Liver (tissue), 8 donors: ENCODE measurements at regions not wholly inside any gene's neighbourhood (a gene's known extent, or its start where the extent isn't known, plus 50 kb on each side); places are given as distances from the start of the nearest gene placed in this dataset.

ENCODE experiments used
- DNase-seq: peaks from one replicate; pipeline ENCODE4 v3.0.0-alpha.2; 2017; ENCODE audit warnings: low spot score
- H3K27ac ChIP-seq, 2 donors: one replicate each; pipeline ENCODE4 v1.7.0; 2013; ENCODE audit warnings: inconsistent platforms in 2 of 2, low read length in 2 of 2, control low read depth in 1 of 2, low read depth in 1 of 2, mild to moderate bottlenecking in 1 of 2
- H3K27me3 ChIP-seq, 4 donors: one replicate each; pipeline versions ENCODE4 v1.6.1 to v1.7.0; 2013; ENCODE audit warnings: low read length in 3 of 4, inconsistent platforms in 1 of 4, mild to moderate bottlenecking in 1 of 4, moderate library complexity in 1 of 4; ENCODE audit not compliant: control insufficient read depth in 4 of 4, insufficient read depth in 4 of 4
- H3K36me3 ChIP-seq, 4 donors: one replicate each; pipeline versions ENCODE4 v1.6.1 to v1.7.0; 2013; ENCODE audit warnings: low read length in 3 of 4, mild to moderate bottlenecking in 3 of 4, low read depth in 1 of 4, moderate library complexity in 1 of 4; ENCODE audit not compliant: control insufficient read depth in 4 of 4, insufficient read depth in 3 of 4
- H3K4me1 ChIP-seq, 4 donors: one replicate each; pipeline versions ENCODE4 v1.6.1 to v1.7.0; 2013; ENCODE audit warnings: low read length in 3 of 4, mild to moderate bottlenecking in 3 of 4, moderate library complexity in 1 of 4; ENCODE audit not compliant: control insufficient read depth in 4 of 4, insufficient read depth in 4 of 4
- H3K4me3 ChIP-seq, 3 donors: one replicate each; pipeline versions ENCODE4 v1.6.1 to v1.7.0; 2013; ENCODE audit warnings: low read length in 3 of 3, control low read depth in 1 of 3, low read depth in 1 of 3, mild to moderate bottlenecking in 1 of 3
- H3K9ac ChIP-seq, 2 donors: one replicate each; pipeline ENCODE4 v1.7.0; 2013; ENCODE audit warnings: low read length in 2 of 2, mild to moderate bottlenecking in 2 of 2, moderate library complexity in 2 of 2, control low read depth in 1 of 2, low read depth in 1 of 2
- H3K9me3 ChIP-seq, 4 donors: one replicate each; pipeline versions ENCODE4 v1.6.1 to v1.7.0; 2013; ENCODE audit warnings: low read length in 3 of 4; ENCODE audit not compliant: control insufficient read depth in 4 of 4
- ATF3 ChIP-seq: IDR thresholded peaks from 2 replicates; pipeline ENCODE4 v1.6.1; 2016; ENCODE audit warnings: antibody characterized with exemption
- CTCF ChIP-seq: fragments of 150-350 bp; IDR thresholded peaks from 2 replicates; pipeline ENCODE4 v1.5.1; 2017; ENCODE audit warnings: improper control_type of control experiment, low read depth, low read length; ENCODE audit not compliant: missing input control
- EGR1 ChIP-seq, 2 donors: IDR thresholded peaks; 2 replicates each; pipeline ENCODE4 v1.6.1; 2016 to 2018; ENCODE audit warnings: antibody characterized with exemption in 2 of 2, low read depth in 2 of 2
- FOXA1 ChIP-seq: IDR thresholded peaks from 2 replicates; pipeline ENCODE4 v1.6.1; 2016; ENCODE audit warnings: antibody characterized with exemption
- FOXA2 ChIP-seq: IDR thresholded peaks from 2 replicates; pipeline ENCODE4 v1.6.1; 2016; ENCODE audit warnings: antibody characterized with exemption
- GABPA ChIP-seq, 2 donors: IDR thresholded peaks in 1 of 2; conservative IDR thresholded peaks in 1 of 2; 2 replicates each; pipeline ENCODE4 v1.6.1; 2016; ENCODE audit warnings: antibody characterized with exemption in 2 of 2, mild to moderate bottlenecking in 1 of 2, moderate library complexity in 1 of 2
- HNF4A ChIP-seq, 2 donors: conservative IDR thresholded peaks; 2 replicates each; pipeline ENCODE4 v1.6.1; 2016; ENCODE audit warnings: antibody characterized with exemption in 2 of 2, mild to moderate bottlenecking in 2 of 2
- HNF4G ChIP-seq: IDR thresholded peaks from 2 replicates; pipeline ENCODE4 v1.6.1; 2016; ENCODE audit warnings: antibody characterized with exemption
- JUND ChIP-seq, 2 donors: IDR thresholded peaks; 2 replicates each; pipeline ENCODE4 v1.6.1; 2016; ENCODE audit warnings: antibody characterized with exemption in 2 of 2
- NR2F2 ChIP-seq: IDR thresholded peaks from 2 replicates; pipeline ENCODE4 v1.6.1; 2016; ENCODE audit warnings: antibody characterized with exemption
- RAD21 ChIP-seq, 2 donors: IDR thresholded peaks; 2 replicates each; pipeline ENCODE4 v1.6.1; 2016; ENCODE audit warnings: antibody characterized with exemption in 2 of 2, mild to moderate bottlenecking in 2 of 2
- REST ChIP-seq: IDR thresholded peaks from 2 replicates; pipeline ENCODE4 v1.6.1; 2016; ENCODE audit warnings: antibody characterized with exemption, mild to moderate bottlenecking
- RXRA ChIP-seq, 2 donors: IDR thresholded peaks; 2 replicates each; pipeline ENCODE4 v1.6.1; 2017 to 2018; ENCODE audit warnings: antibody characterized with exemption in 2 of 2, mild to moderate bottlenecking in 1 of 2
- TAF1 ChIP-seq: conservative IDR thresholded peaks from 2 replicates; pipeline ENCODE4 v1.6.1; 2016; ENCODE audit warnings: antibody characterized with exemption, mild to moderate bottlenecking
- YY1 ChIP-seq: IDR thresholded peaks from 2 replicates; pipeline ENCODE4 v1.6.1; 2016; ENCODE audit warnings: antibody characterized with exemption, mild to moderate bottlenecking
- ZBTB33 ChIP-seq: IDR thresholded peaks from 2 replicates; pipeline ENCODE4 v1.6.1; 2016; ENCODE audit warnings: antibody characterized with exemption
- WGBS: extraction: QIAGEN DNeasy Blood & Tissue Kit; methylation state at CpG from one replicate; pipeline ENCODE4 v1.1.7; 2013; 5-methylcytosine and 5-hydroxymethylcytosine counted together
- donor health status: healthy.
- donor health status: healthy.
- donor health status: healthy.
- donor health status: healthy.
- donor health status: healthy.

- H3K9ac ChIP-seq: no peak overlapping the region
- H3K4me1 ChIP-seq: no peaks in the 10 kb centered on the region
- WGBS: 77% methylated on average over 4 of the region's 4 CpGs
- no peak for DNase-seq
- H3K36me3 ChIP-seq: no peaks in the 10 kb centered on the region
- H3K4me3 ChIP-seq: no peak overlapping the region
- TF ChIP-seq TAF1: no peak
- no peak for TF ChIP-seq FOXA2
- TF ChIP-seq REST: no peak
- no peak for TF ChIP-seq YY1
- no peak for TF ChIP-seq EGR1 (IDR thresholded peaks at IDR 0.05; ENCODE audit: low read depth in 2 of 2)
- no peak for TF ChIP-seq RXRA (IDR thresholded peaks at IDR 0.05)
- TF ChIP-seq HNF4A (conservative IDR thresholded peaks at IDR 0.05): no peak
- no peak for TF ChIP-seq ATF3
- no peak for TF ChIP-seq FOXA1
- no peak for TF ChIP-seq RAD21 (IDR thresholded peaks at IDR 0.05)
- no peak for TF ChIP-seq ZBTB33
- no peak for TF ChIP-seq GABPA (IDR thresholded peaks at IDR 0.05 in 1 of 2, conservative IDR thresholded peaks at IDR 0.05 in 1 of 2)
- no peak for TF ChIP-seq CTCF
- TF ChIP-seq JUND (IDR thresholded peaks at IDR 0.05): no peak
- TF ChIP-seq HNF4G: no peak
- no peaks in the 10 kb centered on the region for H3K27me3 ChIP-seq
- H3K9me3 ChIP-seq: no peaks in the 10 kb centered on the region
- no peak overlapping the region for H3K27ac ChIP-seq
Measured at GRCh38 chr3:72496051-72496670, 352.1 kb downstream of the SHQ1 start.

- Histone ChIP-seq H3K27me3 (no peaks in the 10 kb centered on the region), H3K27ac (no peak overlapping the region), H3K9ac (no peak overlapping the region), H3K36me3 (no peaks in the 10 kb centered on the region), H3K4me1 (no peaks in the 10 kb centered on the region), H3K4me3 (no peak overlapping the region), H3K9me3 (no peaks in the 10 kb centered on the region)
- no peak for DNase-seq
- TF ChIP-seq GABPA (IDR thresholded peaks at IDR 0.05 in 1 of 2, conservative IDR thresholded peaks at IDR 0.05 in 1 of 2): no peak
- no peak for TF ChIP-seq NR2F2
- TF ChIP-seq REST: no peak
- WGBS: 59% methylated on average over 2 of the region's 2 CpGs
Measured at GRCh38 chr3:72494626-72495025, 353.6 kb downstream of the SHQ1 start.
